ENCODE measurements at regions not wholly inside any gene's neighbourhood (a gene's known extent, or its start where the extent isn't known, plus 50 kb on each side); places are given as distances from the start of the nearest gene placed in this dataset.
"Not testable (repeated sequence)": the region's sequence is repeated elsewhere in the genome, so short reads cannot be mapped to it uniquely, and the experiment has no call there.

DNA sequence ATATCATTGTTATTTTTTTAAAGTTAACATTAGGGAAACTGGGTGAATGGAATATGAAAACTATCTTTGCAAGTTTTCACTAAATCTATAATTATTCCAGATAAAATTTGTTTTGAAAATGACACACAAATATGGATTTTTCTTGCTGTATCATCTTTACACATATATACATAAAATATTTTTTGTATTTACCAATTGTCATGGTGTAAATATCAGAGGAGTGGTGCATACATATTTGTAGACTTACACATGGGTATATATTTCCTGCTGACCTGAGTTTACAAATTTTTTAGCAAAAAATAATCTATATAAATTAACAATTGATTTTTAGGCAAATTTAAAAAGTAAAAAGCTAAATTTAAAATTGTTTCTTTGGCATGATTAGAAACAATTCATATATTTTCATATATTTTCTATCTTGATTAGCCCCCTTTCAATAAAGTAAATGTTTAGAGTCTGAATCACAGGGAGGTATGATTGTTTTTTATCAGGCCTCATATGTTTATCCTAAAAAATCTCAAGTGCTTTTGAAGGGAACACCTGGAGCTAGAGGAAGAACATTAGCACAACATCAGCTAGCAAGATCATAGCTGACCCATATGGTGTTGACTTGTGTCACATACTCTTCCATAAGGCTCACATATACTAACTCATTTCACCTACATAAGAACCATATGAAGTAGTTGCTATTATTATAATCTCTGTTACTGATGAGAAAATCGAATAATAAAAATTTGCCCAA, 671.8 kb upstream of the GJE1 start:
- no peak for DNase-seq (ENCODE audit: low read depth in 3 of 3, low spot score in 1 of 3)

DNA sequence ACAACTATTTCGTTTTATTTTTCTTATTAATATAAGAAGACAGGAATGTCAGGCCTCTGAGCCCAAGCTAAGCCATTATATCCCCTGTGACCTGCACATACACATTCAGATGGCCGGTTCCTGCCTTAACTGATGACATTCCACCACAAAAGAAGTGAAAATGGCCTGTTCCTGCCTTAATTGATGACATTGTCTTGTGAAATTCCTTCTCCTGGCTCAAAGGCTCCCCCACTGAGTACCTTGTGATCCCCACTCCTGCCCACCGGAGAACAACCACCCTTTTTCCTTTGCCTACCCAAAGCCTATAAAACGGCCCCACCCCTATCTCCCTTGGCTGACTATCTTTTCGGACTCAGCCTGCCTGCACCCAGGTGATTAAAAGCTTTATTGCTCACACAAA, 672.5 kb upstream of the GJE1 start:
- not testable (repeated sequence) for DNase-seq (ENCODE audit: low read depth in 3 of 3, low spot score in 1 of 3)

DNA sequence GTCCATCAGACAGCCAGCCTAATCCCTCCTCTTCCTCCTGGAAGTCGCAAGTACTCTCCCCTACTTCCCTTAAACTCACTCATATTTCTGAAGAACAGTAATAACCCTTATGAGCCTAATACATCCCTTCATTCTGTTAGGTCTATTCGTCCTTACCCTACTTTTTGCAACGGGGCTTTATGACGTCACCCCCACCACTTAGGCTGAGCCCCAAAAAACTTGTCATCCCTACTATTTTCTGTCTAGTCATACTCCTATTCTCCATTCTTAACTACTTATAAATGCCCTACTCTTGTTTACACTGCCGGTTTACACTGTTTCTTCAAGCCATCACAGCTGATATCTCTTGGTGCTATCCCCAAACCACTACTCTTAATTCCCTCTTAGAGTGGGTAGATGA, 674.7 kb upstream of the GJE1 start:
- DNase-seq (ENCODE audit: low read depth in 3 of 3, low spot score in 1 of 3) = not testable (repeated sequence)

DNA sequence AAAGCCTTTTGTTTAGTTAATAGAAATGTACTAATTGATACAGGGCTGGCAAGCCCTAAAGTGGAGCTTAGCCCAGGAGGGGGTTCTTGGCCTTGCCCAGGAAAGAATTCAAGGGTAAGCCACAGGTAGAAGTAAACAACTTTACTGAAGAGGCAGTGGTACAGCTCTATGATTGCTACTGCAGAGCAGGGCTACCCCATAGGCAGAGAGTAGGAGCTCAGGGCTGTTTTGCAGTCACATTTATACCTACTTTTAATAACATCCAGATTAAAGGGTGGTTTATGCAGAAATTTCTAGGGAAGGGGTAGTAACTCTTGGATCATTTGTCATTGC, 680.4 kb upstream of the GJE1 start:
- DNase-seq (ENCODE audit: low read depth in 3 of 3, low spot score in 1 of 3) = no peak

DNA sequence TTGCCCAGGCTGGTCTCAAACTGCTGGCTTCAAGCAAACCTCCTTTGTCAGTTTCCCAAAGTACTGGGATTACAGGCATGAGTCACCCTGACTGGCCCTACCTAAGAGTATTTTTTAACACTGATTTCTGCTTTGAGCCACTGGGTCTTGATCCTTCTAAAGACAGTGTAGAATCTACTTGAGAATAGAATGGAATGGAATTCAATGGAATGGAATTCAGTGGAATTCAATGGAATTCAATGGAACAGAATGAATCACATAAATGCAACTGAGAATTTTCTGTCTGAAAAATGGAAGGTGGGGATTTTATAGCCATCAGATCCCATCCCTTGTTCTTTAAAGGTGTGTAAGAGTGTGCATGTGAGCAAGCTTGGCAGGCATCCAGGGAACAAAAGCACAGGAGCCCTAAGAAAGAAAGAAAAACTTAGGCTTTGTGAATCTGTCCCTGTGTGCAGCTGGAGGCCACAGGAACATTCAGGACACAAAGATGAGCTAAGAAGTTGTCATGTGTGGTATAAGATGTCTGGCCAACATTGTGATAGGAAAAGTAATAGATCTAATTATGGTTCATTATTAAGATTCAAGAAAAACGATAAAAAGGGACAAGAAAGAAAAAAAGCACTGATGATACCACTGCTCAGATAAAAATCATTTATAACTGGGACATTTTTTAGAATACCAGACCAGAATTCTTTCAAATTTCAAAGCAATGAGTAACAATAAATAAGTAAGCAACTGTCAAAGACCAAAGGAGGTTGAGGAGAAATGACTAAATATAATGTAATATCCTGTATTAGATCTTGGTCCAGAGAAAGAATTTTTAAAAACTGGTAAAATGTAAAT, 681.0 kb upstream of the GJE1 start:
- DNase-seq (ENCODE audit: low read depth in 3 of 3, low spot score in 1 of 3) = no peak

DNA sequence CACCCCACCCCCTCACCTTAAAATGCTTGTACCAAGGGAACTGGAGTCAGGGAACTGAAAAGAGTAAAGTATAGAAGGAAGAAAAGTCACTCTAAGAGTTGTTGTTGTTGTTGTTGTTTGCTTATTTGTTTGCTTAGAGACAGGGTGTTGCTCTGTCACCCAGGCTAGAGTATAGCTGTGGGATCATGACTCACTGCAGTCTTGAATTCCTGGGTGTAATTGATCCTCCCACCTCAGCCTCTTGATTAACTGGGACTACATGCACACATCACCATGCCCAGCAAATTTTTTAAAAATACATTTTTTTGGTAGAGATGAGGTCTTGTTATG, 681.6 kb upstream of the GJE1 start:
- DNase-seq (ENCODE audit: low read depth in 3 of 3, low spot score in 1 of 3) = no peak

DNA sequence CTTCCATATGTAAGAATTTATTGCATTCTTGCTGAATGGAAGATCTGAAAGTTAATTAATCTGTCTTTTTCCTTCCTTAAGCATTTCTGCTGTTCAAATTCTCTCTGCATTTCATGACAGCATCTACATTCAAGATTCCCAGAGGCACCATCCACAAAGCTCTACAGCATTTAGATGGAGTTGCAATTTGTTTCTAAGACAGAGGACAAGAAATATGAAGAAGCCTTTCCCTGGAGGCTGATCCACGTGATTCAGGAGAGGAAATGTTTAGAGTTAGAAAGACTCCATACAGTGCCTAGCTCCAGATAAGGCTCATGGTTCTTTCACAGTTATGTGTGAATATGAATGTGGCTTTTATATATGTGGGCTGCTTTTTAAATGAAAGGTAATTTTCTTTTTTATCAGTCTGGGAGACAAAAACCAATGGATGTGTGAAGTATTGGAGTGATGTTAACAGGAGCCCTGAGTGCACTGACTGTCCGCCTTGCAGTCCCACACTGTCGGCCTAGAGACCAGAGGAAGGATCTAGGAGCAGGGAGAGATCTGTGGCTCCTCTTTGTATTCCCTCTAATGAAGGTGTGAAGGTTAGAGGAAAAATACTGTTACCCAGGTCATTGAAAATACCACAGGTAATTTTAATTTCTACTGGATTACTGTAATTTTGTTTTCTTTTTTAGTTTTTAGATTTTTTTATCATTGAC, 686.6 kb upstream of the GJE1 start:
- DNase-seq (ENCODE audit: low read depth in 3 of 3, low spot score in 1 of 3) = no peak

DNA sequence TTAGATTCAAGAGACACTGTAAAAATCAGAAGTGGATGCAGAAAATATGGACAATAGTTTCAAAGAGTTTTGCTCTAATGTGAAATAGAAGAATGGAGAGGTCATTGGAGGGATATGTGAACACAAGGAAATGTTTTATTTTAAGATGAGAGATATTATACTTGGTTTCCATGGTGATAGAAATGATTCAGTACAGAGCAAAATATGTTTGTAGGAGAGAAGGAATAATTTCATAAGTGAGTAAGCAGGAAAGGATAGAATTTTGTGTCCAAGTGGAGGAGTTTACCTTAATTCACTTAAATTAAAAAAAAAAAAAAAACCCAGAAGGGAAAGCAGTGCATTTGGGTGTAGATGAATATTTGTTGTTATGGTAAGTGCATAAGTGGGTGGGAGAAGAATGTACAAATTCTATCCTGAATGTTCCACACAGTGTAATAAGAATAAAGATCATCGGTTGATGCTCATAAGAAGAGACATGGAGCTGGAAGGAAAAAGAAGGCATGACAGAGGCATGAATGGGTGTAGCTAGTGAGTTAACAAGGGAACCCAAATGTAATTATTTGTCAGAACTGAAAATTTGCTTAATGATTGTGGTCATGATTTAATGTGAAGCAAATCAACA, 688.9 kb upstream of the GJE1 start:
- no peak for DNase-seq (ENCODE audit: low read depth in 3 of 3, low spot score in 1 of 3)

DNA sequence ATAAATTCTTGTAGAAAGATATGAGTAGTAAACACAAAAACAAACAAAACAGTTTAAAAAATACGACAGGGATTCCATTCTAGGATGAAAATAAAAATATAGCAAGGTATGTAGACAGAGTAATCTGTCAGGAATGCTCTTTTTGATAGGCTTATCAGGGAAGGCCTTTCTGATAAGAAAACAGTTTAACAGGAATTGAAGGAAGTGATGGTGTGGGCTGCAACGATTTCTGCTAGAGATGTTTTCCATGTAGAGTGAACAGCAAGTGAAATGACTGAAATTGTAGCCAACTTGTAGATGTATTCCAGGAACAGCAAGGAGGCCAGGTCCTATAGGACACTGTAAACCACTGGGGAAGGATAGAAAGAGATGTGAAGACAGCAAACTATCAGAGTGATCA, 689.7 kb upstream of the GJE1 start:
- no peak for DNase-seq (ENCODE audit: low read depth in 3 of 3, low spot score in 1 of 3)

DNA sequence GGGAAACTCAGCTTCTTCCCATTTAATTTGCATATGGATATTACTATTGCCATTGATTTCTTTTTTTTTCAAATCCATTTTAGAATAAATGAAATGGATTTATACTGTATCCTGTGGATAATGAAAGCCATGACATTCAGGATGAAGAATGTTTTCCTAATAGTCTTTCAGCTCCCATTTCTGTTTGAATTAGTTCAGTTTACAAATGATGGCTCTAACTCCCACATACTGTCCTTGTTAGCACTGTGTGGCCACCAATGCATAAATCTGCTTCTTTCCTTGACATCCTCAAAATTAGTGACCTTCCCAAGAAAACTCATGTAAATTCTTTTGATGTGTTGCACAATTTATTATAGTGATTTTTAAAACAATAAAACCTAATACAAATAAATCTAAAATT, 693.2 kb upstream of the GJE1 start:
- DNase-seq (ENCODE audit: low read depth in 3 of 3, low spot score in 1 of 3) = no peak

DNA sequence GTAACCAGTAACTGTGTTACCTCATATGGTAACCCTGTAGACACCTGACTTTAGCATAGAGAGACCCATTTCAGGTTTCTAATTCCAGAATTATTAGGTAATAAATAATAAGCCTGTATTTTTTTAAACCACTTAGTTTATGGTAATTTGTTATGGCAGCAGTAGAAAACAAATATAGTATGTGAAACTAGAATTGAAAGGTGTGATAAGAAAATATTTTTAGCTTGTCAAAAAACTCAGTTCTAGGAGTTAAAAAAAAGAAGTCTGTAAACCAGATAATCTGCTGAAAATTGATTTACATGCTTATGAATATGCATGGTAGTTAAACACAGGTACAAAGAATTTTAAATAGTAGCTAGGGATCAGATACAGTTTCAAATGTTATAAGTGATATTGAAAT, 695.0 kb upstream of the GJE1 start:
- DNase-seq (ENCODE audit: low read depth in 3 of 3, low spot score in 1 of 3) = no peak

DNA sequence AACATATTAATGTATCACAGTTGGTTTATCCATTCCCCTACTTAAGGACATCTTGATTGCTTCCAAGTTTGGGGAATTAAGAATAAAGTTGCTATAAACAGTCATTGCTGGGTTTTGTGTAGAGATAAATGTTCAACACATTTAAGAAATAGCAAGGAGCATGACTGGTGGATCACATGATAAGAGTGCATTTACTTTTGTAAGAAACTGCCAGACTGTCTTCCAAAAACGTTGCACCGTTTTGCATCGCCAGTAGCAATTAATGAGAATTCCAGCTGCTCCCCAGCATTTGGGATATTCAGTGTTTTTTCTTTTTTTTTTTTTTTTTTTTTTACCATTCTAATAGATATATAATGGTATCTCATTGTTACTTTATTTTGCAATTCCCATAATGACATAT, 695.7 kb upstream of the GJE1 start:
- DNase-seq (ENCODE audit: low read depth in 3 of 3, low spot score in 1 of 3) = no peak

DNA sequence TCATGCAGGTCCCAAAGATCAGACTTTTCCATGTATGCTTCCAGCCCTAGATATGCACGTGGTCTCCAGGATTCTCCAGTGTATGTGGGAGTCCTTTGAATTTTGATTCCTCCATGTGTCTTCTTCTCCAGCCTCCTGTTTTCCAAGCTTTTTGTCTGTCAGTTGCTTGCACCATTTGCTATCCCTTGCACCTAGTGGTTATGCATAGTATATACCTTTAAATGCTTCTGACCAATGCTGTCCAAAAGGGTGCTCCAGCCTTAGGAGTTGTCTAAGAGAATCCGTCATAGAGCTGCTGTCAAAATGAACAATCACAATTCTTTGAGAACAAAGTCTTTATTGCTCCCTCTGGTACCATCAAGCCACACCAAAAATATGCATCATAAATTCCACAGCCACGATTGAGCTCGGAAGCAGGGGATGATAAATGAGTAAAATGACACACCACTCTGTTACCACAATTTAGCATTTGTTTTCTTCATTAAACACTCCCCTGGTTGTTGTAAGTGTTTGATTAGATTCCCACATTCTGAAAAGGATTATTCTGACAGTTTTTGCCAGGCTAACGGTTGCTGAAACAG, 706.2 kb upstream of the GJE1 start:
- no peak for DNase-seq (ENCODE audit: low read depth in 3 of 3, low spot score in 1 of 3)

DNA sequence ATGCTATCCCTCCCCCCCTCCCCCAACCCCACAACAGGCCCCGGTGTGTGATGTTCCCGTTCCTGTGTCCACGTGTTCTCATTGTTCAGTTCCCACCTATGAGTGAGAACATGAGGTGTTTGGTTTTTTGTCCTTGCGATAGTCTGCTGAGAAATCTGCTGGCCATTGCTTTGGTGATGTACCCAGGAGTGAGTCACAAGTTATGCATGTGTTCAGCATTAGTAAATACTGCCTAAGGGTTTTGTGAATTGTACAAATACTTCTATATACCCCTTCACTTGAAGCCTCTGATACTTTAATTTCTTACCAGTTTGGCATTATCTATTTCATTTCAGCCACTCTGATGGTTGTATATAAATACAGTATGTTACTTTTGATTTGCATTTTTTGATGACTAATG, 711.3 kb upstream of the GJE1 start:
- no peak for DNase-seq (ENCODE audit: low read depth in 3 of 3, low spot score in 1 of 3)

DNA sequence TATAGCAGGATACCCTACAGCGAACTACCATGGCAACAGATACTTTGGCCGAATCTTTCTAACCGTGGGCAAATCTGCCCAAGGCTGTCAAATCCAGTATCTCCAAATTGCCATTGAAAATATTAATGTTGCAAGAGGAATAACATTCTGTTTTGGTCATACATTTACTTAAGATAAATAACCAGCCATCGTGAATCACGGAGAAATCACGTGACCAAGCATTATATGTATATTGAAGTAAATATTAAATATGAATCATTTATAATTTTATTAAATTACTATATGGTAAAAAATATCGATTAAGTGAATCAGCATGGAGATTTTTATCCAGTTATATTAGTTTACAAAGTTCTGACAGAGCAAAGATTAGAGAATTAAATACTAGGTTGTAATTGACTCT, 714.6 kb upstream of the GJE1 start:
- no peak for DNase-seq (ENCODE audit: low read depth in 3 of 3, low spot score in 1 of 3)

DNA sequence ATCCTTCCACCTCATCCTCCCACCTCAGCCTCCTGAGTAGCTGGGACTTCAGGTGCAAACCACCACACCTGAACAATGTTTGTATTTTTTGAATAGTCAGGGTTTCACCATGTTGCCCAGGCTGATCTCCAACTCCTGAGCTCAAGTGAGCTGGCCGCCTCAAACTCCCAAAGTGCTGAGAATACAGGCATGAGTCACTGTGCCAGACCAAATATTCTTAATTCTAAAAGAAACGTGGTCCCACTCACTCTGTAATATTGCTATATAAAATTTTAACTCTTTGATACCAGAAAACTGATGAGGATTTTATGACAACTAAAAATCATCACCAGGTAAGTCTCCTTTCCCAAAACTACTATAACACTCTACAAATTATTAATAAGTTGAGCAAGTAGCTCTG, 716.8 kb upstream of the GJE1 start:
- DNase-seq (ENCODE audit: low read depth in 3 of 3, low spot score in 1 of 3) = no peak

DNA sequence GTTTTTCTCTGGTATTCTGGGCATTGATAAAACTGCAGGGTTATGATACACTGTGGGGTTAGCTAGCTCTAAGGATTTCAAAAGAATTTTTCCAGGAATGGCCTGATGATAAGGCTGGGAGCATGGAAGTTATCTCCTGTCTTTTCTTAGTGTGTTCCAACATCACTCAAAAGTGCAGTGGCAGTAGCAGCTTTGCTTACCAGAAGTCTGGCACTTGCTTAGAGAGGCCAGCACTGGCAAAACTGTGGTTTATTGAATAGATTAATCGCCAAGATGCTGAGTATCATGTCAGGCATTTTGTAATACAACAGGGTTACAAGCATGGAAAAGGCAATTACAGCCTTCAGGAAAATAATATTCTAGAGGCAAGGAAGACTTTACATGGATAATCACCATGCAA, 719.5 kb upstream of the GJE1 start:
- DNase-seq (ENCODE audit: low read depth in 3 of 3, low spot score in 1 of 3) = no peak

DNA sequence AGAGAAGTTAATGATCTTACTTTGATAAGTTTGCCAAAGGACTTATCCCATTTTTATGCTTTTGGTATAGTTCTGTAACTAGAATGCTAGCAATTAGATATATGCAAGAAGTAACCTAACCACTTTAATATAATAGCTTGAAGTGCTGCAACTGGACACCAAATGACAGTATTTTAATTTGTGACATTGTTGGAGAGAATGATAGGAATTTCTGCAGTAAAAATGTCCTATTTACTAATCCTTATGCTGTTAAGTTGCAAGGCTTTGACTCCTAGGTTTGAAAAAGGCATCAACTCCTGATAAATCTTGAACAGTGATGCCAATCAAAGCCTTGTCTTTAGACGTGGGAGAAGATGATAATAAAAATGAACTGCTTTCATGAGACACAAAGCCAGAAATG, 726.0 kb upstream of the GJE1 start:
- no peak for DNase-seq (ENCODE audit: low read depth in 3 of 3, low spot score in 1 of 3)

DNA sequence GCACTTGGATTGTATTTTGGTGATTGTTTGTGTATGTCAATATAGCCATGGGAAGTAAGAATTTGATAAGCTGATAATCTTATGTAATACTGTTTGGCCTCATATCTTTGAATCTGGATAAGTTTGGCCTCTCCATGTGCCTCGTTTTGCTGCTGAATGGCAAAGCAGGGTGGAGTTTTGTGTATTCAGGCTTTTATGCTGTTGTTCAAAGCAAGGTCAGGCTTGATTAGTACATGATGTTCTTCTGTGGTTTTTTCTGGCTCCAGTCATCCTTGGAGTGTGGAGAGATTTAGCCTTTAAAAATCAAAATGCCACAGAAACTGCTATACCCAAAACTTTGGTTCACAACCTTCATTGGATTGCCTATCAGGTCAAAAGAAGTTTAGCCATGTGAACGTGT, 728.9 kb upstream of the GJE1 start:
- DNase-seq (ENCODE audit: low read depth in 3 of 3, low spot score in 1 of 3) = no peak

DNA sequence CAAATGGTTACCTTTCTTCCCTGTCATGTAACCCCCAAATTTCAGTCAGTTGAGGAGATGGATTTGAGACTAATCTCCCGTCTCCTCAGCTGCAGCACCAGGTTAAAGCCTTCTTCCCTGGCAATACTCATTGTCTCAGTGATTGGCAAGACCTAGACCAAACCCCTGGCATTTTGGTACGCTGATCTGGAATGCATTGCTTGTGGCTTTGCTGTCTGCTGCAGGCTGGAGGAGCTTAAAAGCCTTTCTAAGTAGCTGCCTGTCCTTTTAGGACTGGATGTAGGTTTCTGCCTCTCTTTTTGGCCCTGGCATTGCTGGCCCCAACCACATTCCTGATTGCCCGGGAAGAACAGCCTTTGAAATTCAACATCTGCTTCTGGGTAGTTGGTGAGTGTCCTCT, 729.6 kb upstream of the GJE1 start:
- no peak for DNase-seq (ENCODE audit: low read depth in 3 of 3, low spot score in 1 of 3)

DNA sequence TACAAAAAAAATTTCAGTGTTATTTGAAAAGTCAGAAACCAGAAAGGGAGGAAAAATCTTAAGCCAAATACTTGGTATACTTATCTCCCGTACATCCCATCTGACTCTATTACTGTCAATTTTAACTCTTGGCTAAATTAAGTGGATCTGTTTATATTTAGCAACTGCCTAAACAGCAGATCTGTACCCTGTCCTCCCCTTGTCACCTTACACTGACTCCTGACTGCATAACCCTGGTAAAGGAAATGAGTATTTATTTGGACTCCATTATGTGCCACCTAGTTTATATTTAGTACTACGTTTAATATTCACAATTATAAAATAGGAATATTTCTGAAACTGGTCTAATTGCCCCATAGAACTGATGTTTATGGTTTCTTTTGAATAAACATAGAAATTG, 730.2 kb upstream of the GJE1 start:
- DNase-seq (ENCODE audit: low read depth in 3 of 3, low spot score in 1 of 3) = no peak

DNA sequence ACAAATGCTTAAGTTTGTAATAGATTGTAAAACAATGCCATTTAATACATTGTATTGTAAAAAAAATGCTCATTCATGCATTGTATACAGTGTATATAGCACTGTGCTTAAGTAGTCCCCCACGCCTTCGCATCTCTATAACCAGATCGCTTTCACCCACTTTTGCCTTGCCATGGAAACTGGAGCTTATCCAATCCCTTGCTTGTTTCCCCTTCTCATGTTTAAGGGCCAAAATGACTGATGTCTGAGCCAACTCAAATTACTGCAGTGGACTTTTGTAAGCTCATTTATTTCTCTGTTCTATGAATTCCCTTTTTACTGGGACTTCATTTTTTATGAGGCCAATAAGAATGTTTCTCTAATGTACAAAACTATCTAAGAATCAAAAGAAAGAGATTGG, 730.9 kb upstream of the GJE1 start:
- no peak for DNase-seq (ENCODE audit: low read depth in 3 of 3, low spot score in 1 of 3)
